Mesenteric fat pad (tissue), 1 donor: ENCODE measurements at regions not wholly inside any gene's neighbourhood (a gene's known extent, or its start where the extent isn't known, plus 50 kb on each side); places are given as distances from the start of the nearest gene placed in this dataset.
"Not testable (repeated sequence)": the region's sequence is repeated elsewhere in the genome, so short reads cannot be mapped to it uniquely, and the experiment has no call there.

Source experiments
- DNase-seq: peaks from one replicate; pipeline ENCODE4 v3.0.0-alpha.2; 2020; ENCODE audit warnings: low spot score
- donor health status: DM: yes; HTN: yes; CAD: no.

GRCh38 chr10:124172181-124172916 lies 79.0 kb upstream of the CHST15 start:
- no peak for DNase-seq

- no peak for DNase-seq
These were observed 78.2 kb upstream of the CHST15 start for GRCh38 chr10:124171561-124171960.

- no peak for DNase-seq
These were observed 77.2 kb upstream of the CHST15 start for GRCh38 chr10:124170631-124171030.

GRCh38 chr10:124168991-124169802 lies 75.8 kb upstream of the CHST15 start:
- peak; percentile 49 for DNase-seq

- peak; percentile 51 for DNase-seq
These were observed 75.2 kb upstream of the CHST15 start for GRCh38 chr10:124168581-124168980.

GRCh38 chr10:124167925-124168324 lies 74.5 kb upstream of the CHST15 start:
- not testable (repeated sequence) for DNase-seq

- peak; percentile 88 for DNase-seq
These were observed 73.2 kb upstream of the CHST15 start for GRCh38 chr10:124166431-124167125.

GRCh38 chr10:124165827-124166226 lies 72.4 kb upstream of the CHST15 start:
- DNase-seq, result peak; percentile 2

- DNase-seq, result no peak
These were observed 71.9 kb upstream of the CHST15 start for GRCh38 chr10:124165311-124165710.

GRCh38 chr10:124164264-124164663 lies 70.9 kb upstream of the CHST15 start:
- peak; percentile 8 for DNase-seq

GRCh38 chr10:124162774-124163354 lies 69.5 kb upstream of the CHST15 start:
- DNase-seq, result no peak

- DNase-seq, result no peak
These were observed 68.7 kb upstream of the CHST15 start for GRCh38 chr10:124162136-124162535.

- DNase-seq, result no peak
These were observed 68.2 kb upstream of the CHST15 start for GRCh38 chr10:124161601-124162000.

- DNase-seq, result peak; percentile 87
These were observed 67.7 kb upstream of the CHST15 start for GRCh38 chr10:124160943-124161582.

- DNase-seq, result peak; percentile 75
These were observed 66.8 kb upstream of the CHST15 start for GRCh38 chr10:124160176-124160575.

GRCh38 chr10:124159153-124159552 lies 65.8 kb upstream of the CHST15 start:
- no peak for DNase-seq

- DNase-seq, result peak; percentile 49
These were observed 65.2 kb upstream of the CHST15 start for GRCh38 chr10:124158592-124158991.

GRCh38 chr10:124157271-124157681 lies 63.9 kb upstream of the CHST15 start:
- DNase-seq, result peak; percentile 76

- peak; percentile 83 for DNase-seq
These were observed 63.3 kb upstream of the CHST15 start for GRCh38 chr10:124156524-124157260.

- peak; percentile 78 for DNase-seq
These were observed 62.5 kb upstream of the CHST15 start for GRCh38 chr10:124155781-124156435.
